Limb (tissue), 2 donors: ENCODE measurements at regions not wholly inside any gene's neighbourhood (a gene's known extent, or its start where the extent isn't known, plus 50 kb on each side); places are given as distances from the start of the nearest gene placed in this dataset.

Experiments
- DNase-seq, 2 donors: peaks; one replicate each; pipeline ENCODE4 v3.0.0-alpha.2; 2016; ENCODE audit errors: extremely low spot score in 2 of 2

DNA sequence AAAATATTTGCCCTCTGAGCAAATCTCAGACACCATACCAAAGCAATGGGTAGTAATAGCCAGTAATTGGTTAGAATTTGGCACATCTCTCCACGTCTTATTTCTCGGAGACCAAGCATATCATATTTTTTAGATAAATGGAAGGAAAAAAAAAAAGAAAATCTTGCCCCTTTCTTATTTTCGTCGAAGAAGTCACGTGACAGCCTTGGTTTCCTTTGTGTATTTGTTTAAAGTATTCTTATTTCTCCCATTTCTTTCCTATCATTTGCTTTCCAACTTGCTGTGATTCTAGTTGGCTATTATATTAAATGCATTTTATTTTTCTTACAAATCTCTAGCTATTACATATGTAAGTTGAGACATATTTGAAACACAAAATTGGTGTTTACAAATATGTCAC, 2155.9 kb downstream of the PCDH9 start:
- DNase-seq: no peak

DNA sequence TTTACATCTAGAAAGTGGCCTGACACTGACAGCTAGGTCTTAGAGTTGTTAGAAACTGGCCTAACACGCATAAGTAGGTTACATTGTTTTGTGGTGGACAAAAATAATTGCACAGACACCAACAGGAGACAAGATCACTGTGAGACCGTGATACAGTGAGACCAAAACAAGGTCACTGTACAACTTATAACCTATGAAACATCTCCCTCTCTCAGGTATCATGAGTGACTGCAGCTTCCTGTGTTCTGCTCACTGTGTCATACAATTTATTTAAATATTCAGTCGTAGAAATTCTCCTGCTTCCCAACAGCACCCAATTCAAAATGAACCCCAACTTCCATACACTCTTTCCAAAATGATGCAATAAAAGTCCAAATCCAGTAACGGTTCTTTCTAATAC, 2165.2 kb downstream of the PCDH9 start:
- no peak for DNase-seq

DNA sequence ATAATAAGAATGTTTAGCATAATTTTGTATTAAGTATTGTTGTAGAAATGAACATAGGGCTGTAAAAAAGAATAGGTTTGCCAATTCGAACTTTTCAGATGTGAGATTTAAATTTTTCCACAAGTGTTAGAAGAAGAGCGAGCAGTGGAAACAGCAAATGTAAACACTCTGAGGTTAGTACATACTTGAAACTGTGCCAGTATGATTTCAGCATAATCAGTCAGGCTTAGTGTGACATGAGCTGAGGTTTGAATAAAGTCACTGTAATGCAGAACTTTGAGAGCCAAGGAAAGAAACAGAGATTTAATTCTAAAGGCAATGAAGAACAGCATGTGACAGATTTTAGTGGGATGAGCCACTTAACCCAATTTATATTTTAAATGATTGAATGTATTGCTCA, 2166.4 kb downstream of the PCDH9 start:
- DNase-seq: no peak

GRCh38 chr13:65057986-65058385, 2172.2 kb downstream of the PCDH9 start:
- DNase-seq: no peak

DNA sequence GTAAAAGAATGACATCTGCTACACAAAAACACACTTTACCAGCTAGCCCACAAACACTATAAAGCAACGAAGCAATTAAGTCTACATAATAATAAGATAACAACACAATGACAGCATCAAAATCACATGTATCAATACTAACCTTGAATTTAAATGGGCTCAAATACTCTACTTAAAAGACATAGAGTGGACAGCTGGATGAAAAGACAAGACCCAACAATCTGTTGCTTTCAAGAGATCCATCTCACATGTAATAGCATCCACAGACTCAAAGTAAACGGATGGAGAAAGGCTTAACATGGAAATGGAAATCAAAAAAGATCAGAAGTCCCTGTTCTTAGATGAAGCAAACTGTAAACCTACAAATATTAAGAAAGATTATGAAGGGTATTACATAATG, 2175.9 kb downstream of the PCDH9 start:
- no peak for DNase-seq

- DNase-seq: no peak
Measured at GRCh38 chr13:65036999-65037398, 2193.1 kb downstream of the PCDH9 start.

GRCh38 chr13:65035302-65035701, 2194.8 kb downstream of the PCDH9 start:
- DNase-seq: no peak

DNA sequence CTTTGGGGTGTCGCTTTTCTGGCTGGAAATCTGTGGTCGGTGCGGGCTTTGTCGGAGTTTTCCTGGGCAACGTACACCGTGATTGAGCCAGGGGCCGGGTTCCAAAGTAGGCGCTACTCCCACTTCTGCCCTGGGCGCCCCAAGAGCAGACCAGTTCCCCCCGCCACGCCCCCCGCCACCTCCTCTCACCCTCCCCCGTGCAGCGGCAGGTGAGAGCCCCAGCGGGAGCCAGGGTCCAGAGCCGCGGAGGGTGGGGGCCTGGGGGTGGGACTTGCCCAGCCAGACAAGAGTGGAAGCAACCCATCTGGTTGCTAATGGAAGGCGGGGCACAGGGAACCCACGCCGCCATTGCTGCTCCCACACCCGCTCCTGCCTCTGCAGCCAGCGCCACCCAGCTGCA, 2195.9 kb downstream of the PCDH9 start:
- peak in 1 of 2 donors; percentile 29 for DNase-seq

GRCh38 chr13:65032825-65033224, 2197.3 kb downstream of the PCDH9 start:
- DNase-seq: no peak

- no peak for DNase-seq
Measured at GRCh38 chr13:65028101-65028500, 2202.0 kb downstream of the PCDH9 start.

DNA sequence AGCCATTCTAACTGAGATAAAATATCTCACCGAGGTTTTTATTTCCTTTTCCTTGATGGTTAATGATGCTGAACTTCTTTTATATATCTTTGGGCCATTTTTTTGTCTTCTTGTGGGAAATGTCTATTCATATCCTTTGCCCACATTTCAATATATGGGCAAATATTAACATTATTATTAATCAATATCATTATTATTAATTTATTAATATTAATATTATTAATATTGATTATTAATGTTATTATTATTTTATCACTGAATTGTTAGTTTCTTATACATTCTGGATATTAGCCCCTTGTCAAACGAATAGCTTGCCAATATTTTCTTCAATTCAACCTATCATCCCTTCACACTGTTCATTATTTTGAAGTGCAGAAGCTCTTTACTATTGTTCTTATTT, 2203.6 kb downstream of the PCDH9 start:
- no peak for DNase-seq

- no peak for DNase-seq
Measured at GRCh38 chr13:65011378-65011777, 2218.8 kb downstream of the PCDH9 start.

DNA sequence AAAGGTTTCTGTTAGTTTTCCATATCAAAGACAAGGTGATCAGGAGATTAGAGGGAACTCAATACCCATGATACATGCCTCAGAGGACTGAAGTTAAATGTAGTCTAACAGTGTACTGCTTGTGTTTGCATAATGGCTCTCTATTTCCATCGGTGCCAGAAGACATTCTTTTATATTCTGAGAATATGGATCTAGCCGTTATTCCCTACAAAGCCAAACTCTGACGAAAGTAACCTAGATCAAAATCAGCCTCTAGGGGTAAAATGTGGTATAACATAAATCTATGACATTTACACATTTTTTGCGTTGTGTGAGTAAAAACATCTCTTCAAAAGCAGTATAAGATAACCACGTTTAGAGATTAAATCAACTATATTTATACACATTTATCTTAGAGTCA, 2232.7 kb downstream of the PCDH9 start:
- no peak for DNase-seq

DNA sequence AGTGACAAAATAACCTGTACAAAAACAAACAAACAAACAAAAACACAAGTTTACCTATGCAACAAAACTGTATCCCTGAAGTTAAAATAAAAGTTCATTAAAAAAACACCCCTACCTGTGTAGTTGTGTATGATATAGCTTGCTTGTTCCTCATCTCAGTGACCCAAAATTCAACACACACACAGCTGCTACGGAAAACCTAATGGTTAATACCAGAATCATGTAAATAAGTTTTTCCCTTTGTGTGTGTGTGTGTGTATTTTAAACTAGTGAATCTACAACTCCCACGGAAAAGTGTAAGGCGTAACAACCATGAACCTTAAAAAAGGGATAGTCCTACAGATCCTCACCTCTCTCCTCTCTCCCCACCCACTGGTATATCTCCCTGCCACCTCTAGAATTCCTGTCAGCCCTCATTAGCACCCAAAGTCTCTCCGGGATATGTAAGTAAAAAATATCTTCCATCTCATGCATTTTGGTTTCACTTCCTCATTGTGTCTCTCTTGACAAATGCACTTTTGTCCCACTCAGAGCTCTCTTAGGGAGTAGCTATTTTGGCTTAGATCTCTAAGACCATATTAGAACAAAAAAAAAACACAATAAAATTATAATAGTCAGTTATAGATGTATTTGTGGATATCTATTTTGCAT, 2236.5 kb downstream of the PCDH9 start:
- no peak for DNase-seq

- DNase-seq: no peak
Measured at GRCh38 chr13:64992314-64992713, 2237.8 kb downstream of the PCDH9 start.

DNA sequence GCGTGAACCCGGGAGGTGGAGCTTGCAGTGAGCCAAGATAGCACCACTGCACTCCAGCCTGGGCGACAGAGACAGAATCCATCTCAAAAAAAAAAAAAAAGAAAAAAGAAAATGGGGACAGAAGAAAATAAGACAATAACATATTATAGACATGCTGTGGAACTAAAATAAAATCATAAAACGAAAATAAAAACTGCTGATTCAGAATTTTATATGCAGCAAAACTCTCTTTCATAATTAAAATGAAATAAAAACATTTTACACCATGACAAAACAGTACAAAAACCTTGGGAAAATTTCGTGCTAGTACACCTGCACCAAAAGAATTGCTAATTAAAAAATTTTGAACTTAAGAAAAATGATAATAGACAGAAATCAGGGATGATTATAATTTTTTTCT, 2245.1 kb downstream of the PCDH9 start:
- DNase-seq: no peak

- no peak for DNase-seq
Measured at GRCh38 chr13:64962404-64962803, 2267.7 kb downstream of the PCDH9 start.

GRCh38 chr13:64959276-64959675, 2270.9 kb downstream of the PCDH9 start:
- no peak for DNase-seq

DNA sequence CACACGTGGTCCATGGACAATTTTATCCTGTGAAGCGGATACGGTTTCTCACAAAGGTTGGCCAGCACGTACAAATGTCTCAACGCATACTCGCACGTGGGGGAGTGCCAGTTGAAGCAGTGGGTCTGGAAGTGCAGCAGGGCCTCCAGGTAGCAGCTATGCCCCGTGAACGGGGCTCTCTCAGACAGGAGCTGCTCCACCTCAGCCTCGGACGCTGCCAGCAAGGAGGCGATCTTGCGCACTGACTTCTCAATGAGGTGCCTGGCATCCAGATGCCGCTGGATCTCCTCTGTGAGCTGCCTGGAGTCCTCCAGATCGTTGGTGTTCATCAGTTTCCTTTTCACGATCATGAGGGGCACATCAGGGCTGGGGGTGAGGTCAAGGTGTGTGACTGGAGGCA, 2272.0 kb downstream of the PCDH9 start:
- no peak for DNase-seq

DNA sequence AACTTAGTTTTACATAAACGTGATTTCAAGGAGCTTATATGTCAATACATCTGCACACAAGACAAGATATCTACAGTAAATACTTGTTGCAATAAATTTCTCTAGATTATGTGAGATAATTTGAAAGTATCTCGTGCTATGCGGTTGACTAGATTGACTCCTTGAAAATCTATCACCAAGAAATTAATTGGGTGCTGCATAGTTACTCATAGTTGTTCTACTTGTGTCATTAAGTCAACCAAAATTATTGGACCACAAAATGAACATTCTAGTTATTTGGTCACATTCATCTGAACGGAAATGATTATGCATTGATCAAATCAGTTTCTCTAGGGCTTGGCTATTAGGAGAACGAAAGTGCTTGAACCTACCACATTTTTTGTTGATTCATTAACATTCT, 2291.5 kb downstream of the PCDH9 start:
- DNase-seq: no peak

GRCh38 chr13:64937302-64937701, 2292.8 kb downstream of the PCDH9 start:
- no peak for DNase-seq

DNA sequence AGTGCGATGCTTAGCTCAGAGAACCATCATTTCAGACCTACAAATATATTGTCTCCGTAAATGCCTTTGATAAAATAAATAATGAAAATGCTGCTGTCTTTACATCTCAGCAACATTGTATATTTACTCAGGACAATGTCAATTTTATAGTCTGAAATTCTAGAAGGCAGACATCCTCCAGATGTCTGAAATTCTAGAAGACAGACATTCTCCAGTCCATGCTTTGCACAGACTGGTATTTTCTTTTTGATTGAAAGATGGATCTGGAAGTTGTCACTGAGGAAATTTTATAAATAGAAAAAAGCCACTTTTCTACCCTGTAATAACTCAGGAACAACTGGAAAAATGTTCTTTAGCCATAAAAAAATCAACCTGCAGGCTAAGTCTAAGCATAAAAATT, 2293.3 kb downstream of the PCDH9 start:
- no peak for DNase-seq

GRCh38 chr13:64935441-64935840, 2294.7 kb downstream of the PCDH9 start:
- DNase-seq: no peak
